ENCODE measurements at regions not wholly inside any gene's neighbourhood (a gene's known extent, or its start where the extent isn't known, plus 50 kb on each side); places are given as distances from the start of the nearest gene placed in this dataset.

GRCh38 chr2:128607440-128607839 is 288.8 kb upstream of the HS6ST1 start:
- TF ChIP-seq POLR2A (IDR thresholded peaks at IDR 0.05) (no peak), CTCF (IDR thresholded peaks at IDR 0.05) (no peak)

Measured in Peyer's patch (tissue), 4 donors.